SK-N-SH (cell line): ENCODE measurements at regions not wholly inside any gene's neighbourhood (a gene's known extent, or its start where the extent isn't known, plus 50 kb on each side); places are given as distances from the start of the nearest gene placed in this dataset.

Experiments used
- CTCF ChIA-PET: fragments of 300-600, 350-600 bp; formaldehyde crosslinking; extraction: SDS; loops from one replicate; lab custom pipeline; 2021; lab: Yijun Ruan, JAX
- POLR2A ChIA-PET: fragments of 350-600 bp; sonication (Branson Sonifier 250); formaldehyde crosslinking; extraction: SDS; loops from one replicate; lab custom pipeline; 2020; ENCODE audit warnings: antibody characterized with exemption, inconsistent platforms; lab: Yijun Ruan, JAX
- DNase-seq: peaks from one replicate; pipeline ENCODE4 v3.0.0; 2012
- H2AFZ ChIP-seq: fragments of 200-600 bp; sonication (generic); 2 replicates; pipeline ENCODE4 v1.8.1; 2016; ENCODE audit warnings: antibody characterized with exemption, mild to moderate bottlenecking, low read depth
- H3F3A ChIP-seq: fragments of 200-600 bp; sonication (generic); replicated peaks from 2 replicates; pipeline ENCODE3; 2016; ENCODE audit warnings: antibody characterized with exemption, mild to moderate bottlenecking; ENCODE audit not compliant: insufficient read depth
- H3K27ac ChIP-seq, 2 experiments: fragments of 200-500 bp in 1 of 2; fragments of 200-600 bp in 1 of 2; sonication (Bioruptor generic) in 1 of 2; sonication (generic), shearing (Covaris generic) in 1 of 2; 2 replicates each; pipeline versions ENCODE4 v1.5.1 to v1.6.1; 2014 to 2016; ENCODE audit warnings: low read depth in 2 of 2, inconsistent platforms in 1 of 2, low read length in 1 of 2, mild to moderate bottlenecking in 1 of 2, mixed read lengths in 1 of 2
- H3K27me3 ChIP-seq: fragments of 200-600 bp; sonication (generic), shearing (Covaris generic); 2 replicates; pipeline ENCODE4 v1.6.1; 2016; ENCODE audit warnings: mixed run types; ENCODE audit not compliant: insufficient read depth
- H3K36me3 ChIP-seq, 2 experiments: fragments of 200-500 bp in 1 of 2; fragments of 200-600 bp in 1 of 2; sonication (Bioruptor generic) in 1 of 2; sonication (generic) in 1 of 2; replicated peaks in 1 of 2; 2 replicates each; pipeline versions ENCODE3 to v1.5.1; 2014 to 2016; ENCODE audit warnings: low read length in 1 of 2, mild to moderate bottlenecking in 1 of 2; ENCODE audit not compliant: insufficient read depth in 2 of 2, control insufficient read depth in 1 of 2
- H3K4me1 ChIP-seq, 2 experiments: fragments of 200-500 bp in 1 of 2; fragments of 200-600 bp in 1 of 2; sonication (Bioruptor generic) in 1 of 2; sonication (generic), shearing (Covaris generic) in 1 of 2; 2 replicates each; pipeline versions ENCODE4 v1.5.1 to v1.6.1; 2014 to 2016; ENCODE audit warnings: low read depth in 1 of 2, low read length in 1 of 2, mixed run types in 1 of 2; ENCODE audit not compliant: insufficient read depth in 2 of 2, control insufficient read depth in 1 of 2
- H3K4me2 ChIP-seq: fragments of 200-600 bp; sonication (generic), shearing (Covaris generic); 2 replicates; pipeline ENCODE4 v1.6.1; 2017; ENCODE audit warnings: mixed run types
- H3K4me3 ChIP-seq, 2 experiments: fragments of 200-500 bp in 1 of 2; fragments of 200-600 bp in 1 of 2; sonication (Bioruptor generic) in 1 of 2; sonication (generic), shearing (Covaris generic) in 1 of 2; 2 replicates each; pipeline versions ENCODE4 v1.5.1 to v1.8.1; 2014 to 2016; ENCODE audit warnings: low read depth in 2 of 2, inconsistent platforms in 1 of 2, low read length in 1 of 2, mild to moderate bottlenecking in 1 of 2, mixed read lengths in 1 of 2, moderate library complexity in 1 of 2
- H3K79me2 ChIP-seq: fragments of 200-600 bp; sonication (generic); 2 replicates; pipeline ENCODE4 v1.8.1; 2017; ENCODE audit warnings: mild to moderate bottlenecking; ENCODE audit not compliant: insufficient read depth
- H3K9ac ChIP-seq: fragments of 200-600 bp; sonication (generic); 2 replicates; pipeline ENCODE4 v1.6.1; 2017; ENCODE audit warnings: mixed run types
- H3K9me2 ChIP-seq: fragments of 200-600 bp; sonication (generic); 2 replicates; pipeline ENCODE4 v1.6.1; 2017; ENCODE audit warnings: mixed run types
- H3K9me3 ChIP-seq: fragments of 200-600 bp; sonication (generic); 2 replicates; pipeline ENCODE4 v1.6.1; 2017; ENCODE audit warnings: mixed run types, mild to moderate bottlenecking, moderate library complexity
- H4K20me1 ChIP-seq: fragments of 200-600 bp; sonication (generic); 2 replicates; pipeline ENCODE4 v1.6.1; 2017; ENCODE audit warnings: mild to moderate bottlenecking, mixed run types; ENCODE audit not compliant: insufficient read depth
- EZH2phosphoT487 ChIP-seq: fragments of 200-600 bp; sonication (generic); IDR thresholded peaks from 2 replicates; pipeline ENCODE4 v1.6.1; 2017; ENCODE audit warnings: low read depth, mixed run types, mild to moderate bottlenecking, antibody characterized with exemption, moderate library complexity, borderline replicate concordance
- FOXJ3 ChIP-seq: sonication (generic); formaldehyde crosslinking; IDR thresholded peaks from 2 replicates; pipeline ENCODE4 v1.5.1; 2020; ENCODE audit warnings: mild to moderate bottlenecking, missing genetic modification reagents
- FOXM1 ChIP-seq: IDR thresholded peaks from 2 replicates; pipeline ENCODE4 v1.4.0; 2012; ENCODE audit warnings: low read depth, mild to moderate bottlenecking
- GABPA ChIP-seq: IDR thresholded peaks from 2 replicates; pipeline ENCODE4 v1.4.0; 2012; ENCODE audit warnings: low read depth, mild to moderate bottlenecking
- SIN3A ChIP-seq: IDR thresholded peaks from 2 replicates; pipeline ENCODE4 v1.6.1; 2012; ENCODE audit warnings: low read depth, mild to moderate bottlenecking, low read length, moderate library complexity, borderline replicate concordance
- TAF1 ChIP-seq: IDR thresholded peaks from 2 replicates; pipeline ENCODE4 v1.6.1; 2012; ENCODE audit warnings: low read depth, mild to moderate bottlenecking, low read length, moderate library complexity, borderline replicate concordance
- USF2 ChIP-seq: fragments of 150-350 bp; IDR thresholded peaks from 2 replicates; pipeline ENCODE4 v1.6.1; 2017; ENCODE audit warnings: antibody characterized with exemption, low read length, low read depth, borderline replicate concordance
- WGBS: methylation state at CpG from one replicate; pipeline ENCODE4 v1.1.6; 2017; ENCODE audit warnings: low lambda C conversion rate; 5-methylcytosine and 5-hydroxymethylcytosine counted together
- TF ChIP-seq, protein P1 (sequence below): IDR thresholded peaks from 2 replicates; pipeline ENCODE4 v1.4.0; 2012; ENCODE audit warnings: low read depth, borderline replicate concordance
- TF ChIP-seq, protein P2 (sequence below): IDR thresholded peaks from 2 replicates; pipeline ENCODE4 v1.4.0; 2012; ENCODE audit warnings: low read depth, borderline replicate concordance
- TF ChIP-seq, protein P3 (sequence below): fragments of 150-350 bp; IDR thresholded peaks from 2 replicates; pipeline ENCODE4 v1.6.1; 2016; ENCODE audit warnings: mild to moderate bottlenecking, low read depth, low read length
- TF ChIP-seq, protein P4 (sequence below): fragments of 200-600 bp; sonication (generic); IDR thresholded peaks from 2 replicates; pipeline ENCODE4 v1.6.1; 2017; ENCODE audit warnings: antibody characterized with exemption, mild to moderate bottlenecking, moderate library complexity

- TF ChIP-seq, protein P1, sequence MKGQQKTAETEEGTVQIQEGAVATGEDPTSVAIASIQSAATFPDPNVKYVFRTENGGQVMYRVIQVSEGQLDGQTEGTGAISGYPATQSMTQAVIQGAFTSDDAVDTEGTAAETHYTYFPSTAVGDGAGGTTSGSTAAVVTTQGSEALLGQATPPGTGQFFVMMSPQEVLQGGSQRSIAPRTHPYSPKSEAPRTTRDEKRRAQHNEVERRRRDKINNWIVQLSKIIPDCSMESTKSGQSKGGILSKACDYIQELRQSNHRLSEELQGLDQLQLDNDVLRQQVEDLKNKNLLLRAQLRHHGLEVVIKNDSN, result no peak
- TF ChIP-seq SIN3A, result no peak
- TF ChIP-seq, protein P2, sequence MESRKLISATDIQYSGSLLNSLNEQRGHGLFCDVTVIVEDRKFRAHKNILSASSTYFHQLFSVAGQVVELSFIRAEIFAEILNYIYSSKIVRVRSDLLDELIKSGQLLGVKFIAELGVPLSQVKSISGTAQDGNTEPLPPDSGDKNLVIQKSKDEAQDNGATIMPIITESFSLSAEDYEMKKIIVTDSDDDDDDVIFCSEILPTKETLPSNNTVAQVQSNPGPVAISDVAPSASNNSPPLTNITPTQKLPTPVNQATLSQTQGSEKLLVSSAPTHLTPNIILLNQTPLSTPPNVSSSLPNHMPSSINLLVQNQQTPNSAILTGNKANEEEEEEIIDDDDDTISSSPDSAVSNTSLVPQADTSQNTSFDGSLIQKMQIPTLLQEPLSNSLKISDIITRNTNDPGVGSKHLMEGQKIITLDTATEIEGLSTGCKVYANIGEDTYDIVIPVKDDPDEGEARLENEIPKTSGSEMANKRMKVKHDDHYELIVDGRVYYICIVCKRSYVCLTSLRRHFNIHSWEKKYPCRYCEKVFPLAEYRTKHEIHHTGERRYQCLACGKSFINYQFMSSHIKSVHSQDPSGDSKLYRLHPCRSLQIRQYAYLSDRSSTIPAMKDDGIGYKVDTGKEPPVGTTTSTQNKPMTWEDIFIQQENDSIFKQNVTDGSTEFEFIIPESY, result no peak
- TF ChIP-seq, protein P3, sequence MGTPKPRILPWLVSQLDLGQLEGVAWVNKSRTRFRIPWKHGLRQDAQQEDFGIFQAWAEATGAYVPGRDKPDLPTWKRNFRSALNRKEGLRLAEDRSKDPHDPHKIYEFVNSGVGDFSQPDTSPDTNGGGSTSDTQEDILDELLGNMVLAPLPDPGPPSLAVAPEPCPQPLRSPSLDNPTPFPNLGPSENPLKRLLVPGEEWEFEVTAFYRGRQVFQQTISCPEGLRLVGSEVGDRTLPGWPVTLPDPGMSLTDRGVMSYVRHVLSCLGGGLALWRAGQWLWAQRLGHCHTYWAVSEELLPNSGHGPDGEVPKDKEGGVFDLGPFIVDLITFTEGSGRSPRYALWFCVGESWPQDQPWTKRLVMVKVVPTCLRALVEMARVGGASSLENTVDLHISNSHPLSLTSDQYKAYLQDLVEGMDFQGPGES, result no peak
- no peak for TF ChIP-seq EZH2phosphoT487
- TF ChIP-seq USF2, result no peak
Observed at GRCh38 chr7:91326516-91327199, 62.4 kb downstream of the FZD1 start (continued).

DNA sequence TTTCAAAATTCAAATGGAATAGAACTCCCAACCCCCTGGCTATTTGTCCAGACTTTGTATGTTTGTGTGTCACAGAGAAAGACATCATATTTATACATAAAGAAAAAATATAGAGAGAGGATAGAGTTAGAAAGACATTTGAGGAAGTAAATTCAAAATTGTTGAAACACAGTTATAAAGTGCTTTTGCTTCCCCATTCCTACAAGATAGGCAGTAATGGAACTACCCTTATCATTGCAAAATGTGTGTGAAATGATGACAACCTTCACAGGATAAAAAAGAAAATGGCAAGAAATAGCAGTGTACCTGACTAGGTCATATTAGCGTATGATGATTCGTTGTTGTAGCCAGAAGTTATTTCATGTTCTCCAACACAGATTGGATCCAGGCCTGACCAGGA is 63.1 kb downstream of the FZD1 start:
- no peaks in the 10 kb centered on the region for H4K20me1 ChIP-seq
- ChIA-PET POLR2A (no interaction called here), CTCF (no interaction called here)
- H3K9me3 ChIP-seq, result no peaks in the 10 kb centered on the region
- TF ChIP-seq, protein P4, sequence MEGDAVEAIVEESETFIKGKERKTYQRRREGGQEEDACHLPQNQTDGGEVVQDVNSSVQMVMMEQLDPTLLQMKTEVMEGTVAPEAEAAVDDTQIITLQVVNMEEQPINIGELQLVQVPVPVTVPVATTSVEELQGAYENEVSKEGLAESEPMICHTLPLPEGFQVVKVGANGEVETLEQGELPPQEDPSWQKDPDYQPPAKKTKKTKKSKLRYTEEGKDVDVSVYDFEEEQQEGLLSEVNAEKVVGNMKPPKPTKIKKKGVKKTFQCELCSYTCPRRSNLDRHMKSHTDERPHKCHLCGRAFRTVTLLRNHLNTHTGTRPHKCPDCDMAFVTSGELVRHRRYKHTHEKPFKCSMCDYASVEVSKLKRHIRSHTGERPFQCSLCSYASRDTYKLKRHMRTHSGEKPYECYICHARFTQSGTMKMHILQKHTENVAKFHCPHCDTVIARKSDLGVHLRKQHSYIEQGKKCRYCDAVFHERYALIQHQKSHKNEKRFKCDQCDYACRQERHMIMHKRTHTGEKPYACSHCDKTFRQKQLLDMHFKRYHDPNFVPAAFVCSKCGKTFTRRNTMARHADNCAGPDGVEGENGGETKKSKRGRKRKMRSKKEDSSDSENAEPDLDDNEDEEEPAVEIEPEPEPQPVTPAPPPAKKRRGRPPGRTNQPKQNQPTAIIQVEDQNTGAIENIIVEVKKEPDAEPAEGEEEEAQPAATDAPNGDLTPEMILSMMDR, result no peak
- TF ChIP-seq FOXJ3 (CRISPR knock-in tag) (no peak), FOXM1 (no peak), TAF1 (no peak), GABPA (no peak)
- 84% methylated on average over 2 of the region's 2 CpGs for WGBS
- H3K36me3 ChIP-seq, result no peaks in the 10 kb centered on the region
- H3K27me3 ChIP-seq, result no peaks in the 10 kb centered on the region
- no peak for DNase-seq
- H3K4me3 ChIP-seq, result no peak overlapping the region
- H2AFZ ChIP-seq, result no peak overlapping the region
- H3K79me2 ChIP-seq, result no peaks in the 10 kb centered on the region
- peaks cover 0 to 5% of the 10 kb centered on the region in 2 experiments; a peak in 1 of 4 replicates for H3K4me1 ChIP-seq
- H3F3A ChIP-seq, result no peaks in the 10 kb centered on the region
- no peak overlapping the region for H3K9ac ChIP-seq
- H3K4me2 ChIP-seq, result no peak overlapping the region
- H3K27ac ChIP-seq, result no peak overlapping the region
- H3K9me2 ChIP-seq, result no peaks in the 10 kb centered on the region
